Fibroblast of pulmonary artery (primary cell): ENCODE measurements at regions not wholly inside any gene's neighbourhood (a gene's known extent, or its start where the extent isn't known, plus 50 kb on each side); places are given as distances from the start of the nearest gene placed in this dataset.

Experiments
- DNase-seq: peaks from one replicate; pipeline ENCODE4 v3.0.0-alpha.2; 2010; ENCODE audit warnings: low read depth
- H3K4me3 ChIP-seq: replicated peaks from 2 replicates; pipeline ENCODE4 v1.5.1; 2011; ENCODE audit warnings: low read depth, mild to moderate bottlenecking, control low read depth, low read length, moderate library complexity
- TF ChIP-seq, protein P1 (sequence below): IDR thresholded peaks from 2 replicates; pipeline ENCODE4 v1.5.1; 2011; ENCODE audit warnings: mild to moderate bottlenecking, control low read depth, low read length, inconsistent platforms; ENCODE audit errors: missing control alignments

DNA sequence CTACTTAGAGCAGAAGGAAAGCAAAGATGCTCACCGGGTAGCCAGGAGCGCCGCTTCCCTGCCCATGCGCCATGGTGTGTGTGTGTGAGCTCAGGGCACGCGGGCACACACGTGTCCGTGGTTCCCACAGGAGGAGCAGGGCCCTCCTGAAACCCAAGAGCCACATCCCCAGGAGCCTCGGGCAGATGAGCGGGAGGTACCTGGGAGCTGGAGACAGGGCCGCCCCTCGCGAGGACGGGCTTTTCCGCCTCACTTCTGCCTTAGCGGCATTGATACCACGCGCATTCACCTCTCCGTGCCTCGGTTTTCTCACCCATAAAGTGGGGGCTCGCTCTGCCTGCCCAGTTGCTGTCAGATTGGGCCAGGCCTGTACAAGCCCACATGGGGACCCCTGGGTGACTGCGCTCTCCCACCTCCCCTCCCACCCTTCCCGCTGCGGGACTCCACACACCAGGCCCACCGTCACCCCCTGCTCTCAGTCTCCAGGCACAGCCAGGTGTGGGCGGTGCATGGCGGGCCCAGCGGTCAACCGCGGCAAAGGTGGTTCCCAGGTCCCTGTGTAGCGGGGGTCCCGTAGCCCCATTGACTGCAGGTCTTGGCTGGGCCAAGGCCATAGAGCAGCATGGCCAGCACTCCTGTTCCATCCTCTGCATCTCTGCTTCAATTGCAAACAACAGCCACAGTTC lies 66.3 kb downstream of the SIK1 start:
- no peak for DNase-seq
- TF ChIP-seq, protein P1, sequence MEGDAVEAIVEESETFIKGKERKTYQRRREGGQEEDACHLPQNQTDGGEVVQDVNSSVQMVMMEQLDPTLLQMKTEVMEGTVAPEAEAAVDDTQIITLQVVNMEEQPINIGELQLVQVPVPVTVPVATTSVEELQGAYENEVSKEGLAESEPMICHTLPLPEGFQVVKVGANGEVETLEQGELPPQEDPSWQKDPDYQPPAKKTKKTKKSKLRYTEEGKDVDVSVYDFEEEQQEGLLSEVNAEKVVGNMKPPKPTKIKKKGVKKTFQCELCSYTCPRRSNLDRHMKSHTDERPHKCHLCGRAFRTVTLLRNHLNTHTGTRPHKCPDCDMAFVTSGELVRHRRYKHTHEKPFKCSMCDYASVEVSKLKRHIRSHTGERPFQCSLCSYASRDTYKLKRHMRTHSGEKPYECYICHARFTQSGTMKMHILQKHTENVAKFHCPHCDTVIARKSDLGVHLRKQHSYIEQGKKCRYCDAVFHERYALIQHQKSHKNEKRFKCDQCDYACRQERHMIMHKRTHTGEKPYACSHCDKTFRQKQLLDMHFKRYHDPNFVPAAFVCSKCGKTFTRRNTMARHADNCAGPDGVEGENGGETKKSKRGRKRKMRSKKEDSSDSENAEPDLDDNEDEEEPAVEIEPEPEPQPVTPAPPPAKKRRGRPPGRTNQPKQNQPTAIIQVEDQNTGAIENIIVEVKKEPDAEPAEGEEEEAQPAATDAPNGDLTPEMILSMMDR, result no peak
- H3K4me3 ChIP-seq, result no peak overlapping the region

DNA sequence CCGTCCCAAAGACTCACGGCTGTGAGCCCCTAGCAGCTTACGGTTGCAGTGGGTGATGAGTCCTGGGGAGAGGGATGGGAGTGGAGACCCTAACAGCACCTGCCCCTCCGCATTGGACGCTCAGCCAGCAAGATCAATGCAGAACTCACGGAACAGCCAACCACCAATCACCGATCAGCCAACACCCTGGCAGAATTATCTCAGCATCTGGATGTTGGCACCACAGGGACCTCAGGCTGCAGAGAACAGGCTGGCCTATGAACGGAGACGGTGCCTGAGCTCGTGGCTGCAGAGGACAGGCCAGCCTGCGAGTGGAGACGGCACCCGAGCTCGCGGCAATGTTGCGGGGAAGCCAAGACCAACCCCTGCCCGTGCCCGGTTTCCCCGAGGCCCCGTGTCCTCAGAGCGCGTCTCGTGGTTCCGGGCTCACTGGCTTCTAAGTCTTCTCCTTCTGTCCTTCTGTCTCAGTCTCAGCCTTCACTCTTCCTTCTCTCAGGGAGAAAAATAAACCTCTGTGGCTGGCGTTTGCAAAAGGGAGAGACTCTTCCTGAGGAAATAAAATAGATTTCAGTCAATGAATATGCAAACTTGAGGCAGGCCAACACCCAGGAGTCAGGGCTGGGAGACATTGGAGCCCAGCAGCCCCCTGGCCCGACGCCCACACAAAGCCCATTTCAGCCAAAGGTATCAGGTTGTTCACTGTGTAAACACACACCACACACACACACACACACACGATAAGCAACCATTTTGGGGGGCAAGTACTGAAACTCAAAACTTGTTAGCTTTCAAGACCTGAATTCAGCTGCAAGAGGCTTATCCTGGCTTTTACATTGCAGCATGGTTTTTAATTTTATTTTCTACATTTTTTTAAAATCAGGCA lies 67.8 kb downstream of the SIK1 start:
- TF ChIP-seq, protein P1, result no peak
- H3K4me3 ChIP-seq, result no peak overlapping the region
- no peak for DNase-seq

DNA sequence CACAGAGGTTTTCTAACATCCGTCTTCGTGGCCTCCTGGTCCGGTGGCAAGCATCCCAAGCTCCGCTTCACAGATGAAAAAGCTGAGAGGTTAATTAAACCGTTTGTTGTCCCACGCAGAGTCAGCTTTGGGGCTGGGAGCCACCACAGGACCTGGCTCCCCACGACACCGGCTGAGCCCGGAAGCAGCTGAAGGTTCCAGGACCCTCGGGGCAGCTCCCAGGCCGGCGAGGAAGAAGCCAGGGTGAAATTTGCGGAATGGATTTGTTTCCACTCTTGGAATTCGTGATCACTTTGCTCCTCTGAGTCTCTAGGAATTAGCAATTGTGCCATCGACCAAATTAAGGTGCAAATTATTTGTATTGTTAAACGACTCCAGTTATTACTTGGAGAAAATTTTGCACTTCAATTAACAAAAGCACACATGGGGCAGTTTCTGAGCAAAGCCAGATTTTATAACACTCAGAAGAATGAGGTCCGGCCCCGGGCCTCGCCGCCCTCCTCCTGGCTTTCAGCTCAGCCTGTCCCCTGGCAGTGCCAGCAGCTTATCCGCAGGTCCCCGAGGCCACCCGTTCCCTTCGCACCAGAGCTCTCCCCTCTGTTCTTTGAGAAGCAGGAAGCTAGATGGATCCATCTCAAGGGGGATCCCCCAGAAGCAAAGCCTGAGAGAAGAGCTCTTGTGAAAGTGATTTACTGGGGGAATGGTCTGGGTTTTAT lies 69.1 kb downstream of the SIK1 start:
- no peak for DNase-seq
- TF ChIP-seq, protein P1, result no peak
- H3K4me3 ChIP-seq, result no peak overlapping the region

DNA sequence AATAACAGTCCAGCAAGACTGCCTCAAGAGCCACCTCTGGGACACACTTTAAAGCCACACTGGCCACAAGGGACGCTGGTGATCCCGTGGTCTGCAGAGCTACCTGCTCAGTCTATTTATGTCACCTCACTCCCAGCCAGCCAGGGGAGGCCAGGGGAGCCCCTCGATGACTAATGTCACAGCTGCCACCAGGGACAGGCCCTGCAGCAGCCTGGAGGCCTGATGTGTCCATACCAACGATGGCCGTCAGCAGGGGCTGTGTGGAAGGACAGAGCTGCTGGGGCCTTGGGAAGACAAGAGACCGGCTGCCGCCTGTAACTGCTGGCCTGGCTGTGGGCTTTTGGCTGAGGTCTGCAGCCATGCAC lies 71.0 kb downstream of the SIK1 start:
- no peak overlapping the region for H3K4me3 ChIP-seq
- TF ChIP-seq, protein P1, result no peak
- no peak for DNase-seq

DNA sequence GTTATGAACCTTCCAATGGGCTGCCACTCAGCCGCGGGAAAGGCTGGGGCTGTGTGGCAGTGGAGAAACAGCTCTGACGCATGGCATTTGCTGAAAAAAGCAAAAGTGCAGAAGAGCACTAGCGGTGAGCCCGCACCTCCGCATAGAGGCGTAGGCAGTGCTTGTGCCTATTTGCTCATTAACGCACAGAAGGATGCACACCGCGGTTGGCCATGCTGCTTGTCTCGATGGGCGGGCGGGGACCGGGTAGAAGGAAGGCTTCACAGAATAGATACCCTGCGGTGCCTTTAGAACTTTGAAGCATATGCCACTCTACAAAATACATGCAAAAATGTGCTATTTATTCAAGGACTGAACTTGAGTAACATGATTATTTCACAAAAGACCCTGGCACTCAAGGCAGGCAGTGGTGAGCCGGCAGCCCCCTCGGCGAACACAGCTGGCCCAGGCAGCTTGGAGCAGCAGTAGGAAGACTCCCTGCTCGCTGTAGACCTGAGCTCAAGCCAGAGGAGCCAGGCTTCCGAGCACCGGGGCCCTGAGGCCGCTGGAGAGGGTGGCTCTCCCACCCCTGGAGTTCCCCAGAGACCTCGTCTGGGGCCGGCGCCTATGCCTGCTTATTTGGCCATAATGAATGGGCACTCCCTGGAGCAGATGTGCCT lies 71.5 kb downstream of the SIK1 start:
- TF ChIP-seq, protein P1, result no peak

DNA sequence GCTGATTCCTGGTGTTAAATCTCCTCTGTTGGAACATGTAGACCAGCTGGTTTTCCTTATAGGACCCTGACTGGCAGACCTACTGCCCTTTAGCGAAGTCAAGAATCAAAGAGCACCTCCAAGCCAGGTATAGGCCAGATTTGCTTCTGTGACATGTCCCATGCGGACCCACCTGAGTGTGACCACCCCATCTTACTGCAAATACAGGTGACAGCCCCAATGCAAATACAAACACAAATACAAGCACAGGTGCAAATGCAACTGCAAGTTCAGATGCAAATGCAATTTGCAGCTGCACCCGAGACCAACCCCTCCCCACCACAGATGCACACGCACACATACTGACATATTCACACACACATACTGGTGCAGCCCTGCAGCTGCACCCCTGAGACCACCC lies 72.3 kb downstream of the SIK1 start:
- H3K4me3 ChIP-seq, result no peak overlapping the region
- DNase-seq, result no peak
- TF ChIP-seq, protein P1, result no peak

More for the DNA sequence above, 71.5 kb downstream of the SIK1 start:
- no peak for DNase-seq
- no peak overlapping the region for H3K4me3 ChIP-seq
